ENCODE measurements at regions not wholly inside any gene's neighbourhood (a gene's known extent, or its start where the extent isn't known, plus 50 kb on each side); places are given as distances from the start of the nearest gene placed in this dataset.

- TF ChIP-seq CTCF (IDR thresholded peaks at IDR 0.05) (no peak), TCF7L2 (IDR thresholded peaks at IDR 0.05; ENCODE audit: low read depth, low read length) (no peak), REST (IDR thresholded peaks at IDR 0.05; ENCODE audit: insufficient read depth in 1 of 2, low read depth in 2 of 2, low read length in 1 of 2) (no peak), POLR2AphosphoS5 (IDR thresholded peaks at IDR 0.05; ENCODE audit: low read depth, low read length) (no peak), SIN3A (IDR thresholded peaks at IDR 0.05; ENCODE audit: borderline replicate concordance, insufficient read depth, low read depth, low read length) (no peak)
These were observed 218.8 kb downstream of the HAUS1 start for GRCh38 chr18:46322941-46323340.

Data from Panc1 (cell line).